Colonic mucosa (tissue), 4 donors: ENCODE measurements at regions not wholly inside any gene's neighbourhood (a gene's known extent, or its start where the extent isn't known, plus 50 kb on each side); places are given as distances from the start of the nearest gene placed in this dataset.
"Not testable (repeated sequence)": the region's sequence is repeated elsewhere in the genome, so short reads cannot be mapped to it uniquely, and the experiment has no call there.

ENCODE experiments used
- DNase-seq: peaks from one replicate; pipeline ENCODE4 v3.0.0-alpha.2; 2020
- H3K27ac ChIP-seq: fragments of 200-600 bp; one replicate; pipeline ENCODE4 v1.8.0; 2021
- H3K27me3 ChIP-seq: fragments of 200-600 bp; one replicate; pipeline ENCODE4 v1.8.0; 2021
- H3K36me3 ChIP-seq: fragments of 200-600 bp; one replicate; pipeline ENCODE4 v1.8.0; 2021
- H3K4me1 ChIP-seq: fragments of 200-600 bp; one replicate; pipeline ENCODE4 v1.8.0; 2021; ENCODE audit warnings: mild to moderate bottlenecking
- H3K4me3 ChIP-seq: fragments of 200-600 bp; one replicate; pipeline ENCODE4 v1.8.0; 2021
- H3K9ac ChIP-seq, 2 donors: one replicate each; pipeline ENCODE4 v1.7.0; 2013; ENCODE audit warnings: control low read depth in 2 of 2, low read depth in 2 of 2, low read length in 2 of 2
- H3K9me3 ChIP-seq: fragments of 200-600 bp; one replicate; pipeline ENCODE4 v1.8.0; 2021
- intact Hi-C: fragments of 100-400 bp; cut with DNase I; formaldehyde crosslinking; loops from one replicate; pipeline ENCODE4 v1.14.1; 2022
- TF ChIP-seq, protein P1 (sequence below): fragments of 200-600 bp; IDR thresholded peaks from one replicate; pipeline ENCODE4 v1.8.0; 2022; ENCODE audit warnings: antibody characterized with exemption, mild to moderate bottlenecking
- donor health status: healthy.
- donor health status: DM: no; HTN: no; CAD: no.
- donor health status: DM: no; HTN: no; CAD: no.

DNA sequence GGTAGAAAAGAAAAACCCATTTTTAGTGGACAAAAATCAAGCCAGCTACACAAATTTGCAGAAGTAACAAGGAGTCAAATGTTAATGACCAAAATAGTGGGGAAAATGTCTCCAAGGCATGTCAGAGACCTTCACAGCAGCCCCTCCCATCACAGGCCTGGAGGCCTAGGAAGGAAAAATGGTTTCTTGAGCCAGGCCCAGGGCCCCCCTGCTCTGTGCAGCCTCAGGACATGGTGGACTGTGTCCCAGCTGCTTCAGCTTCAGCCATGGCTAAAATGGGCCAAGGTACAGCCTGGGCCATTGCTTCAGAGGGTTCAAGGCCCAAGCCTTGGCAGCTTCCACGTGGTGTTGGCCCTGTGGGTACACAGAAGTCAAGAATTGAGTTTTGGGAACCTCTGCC lies 82.5 kb upstream of the CLVS2 start:
- intact Hi-C loops = no loop called here
- H3K9ac ChIP-seq = no peak overlapping the region
- H3K27ac ChIP-seq = no peak overlapping the region
- DNase-seq = no peak
- no peaks in the 10 kb centered on the region for H3K36me3 ChIP-seq
- no peak overlapping the region for H3K4me3 ChIP-seq
- no peaks in the 10 kb centered on the region for H3K27me3 ChIP-seq
- no peaks in the 10 kb centered on the region for H3K9me3 ChIP-seq
- H3K4me1 ChIP-seq = no peaks in the 10 kb centered on the region
- TF ChIP-seq, protein P1, sequence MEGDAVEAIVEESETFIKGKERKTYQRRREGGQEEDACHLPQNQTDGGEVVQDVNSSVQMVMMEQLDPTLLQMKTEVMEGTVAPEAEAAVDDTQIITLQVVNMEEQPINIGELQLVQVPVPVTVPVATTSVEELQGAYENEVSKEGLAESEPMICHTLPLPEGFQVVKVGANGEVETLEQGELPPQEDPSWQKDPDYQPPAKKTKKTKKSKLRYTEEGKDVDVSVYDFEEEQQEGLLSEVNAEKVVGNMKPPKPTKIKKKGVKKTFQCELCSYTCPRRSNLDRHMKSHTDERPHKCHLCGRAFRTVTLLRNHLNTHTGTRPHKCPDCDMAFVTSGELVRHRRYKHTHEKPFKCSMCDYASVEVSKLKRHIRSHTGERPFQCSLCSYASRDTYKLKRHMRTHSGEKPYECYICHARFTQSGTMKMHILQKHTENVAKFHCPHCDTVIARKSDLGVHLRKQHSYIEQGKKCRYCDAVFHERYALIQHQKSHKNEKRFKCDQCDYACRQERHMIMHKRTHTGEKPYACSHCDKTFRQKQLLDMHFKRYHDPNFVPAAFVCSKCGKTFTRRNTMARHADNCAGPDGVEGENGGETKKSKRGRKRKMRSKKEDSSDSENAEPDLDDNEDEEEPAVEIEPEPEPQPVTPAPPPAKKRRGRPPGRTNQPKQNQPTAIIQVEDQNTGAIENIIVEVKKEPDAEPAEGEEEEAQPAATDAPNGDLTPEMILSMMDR = no peak

DNA sequence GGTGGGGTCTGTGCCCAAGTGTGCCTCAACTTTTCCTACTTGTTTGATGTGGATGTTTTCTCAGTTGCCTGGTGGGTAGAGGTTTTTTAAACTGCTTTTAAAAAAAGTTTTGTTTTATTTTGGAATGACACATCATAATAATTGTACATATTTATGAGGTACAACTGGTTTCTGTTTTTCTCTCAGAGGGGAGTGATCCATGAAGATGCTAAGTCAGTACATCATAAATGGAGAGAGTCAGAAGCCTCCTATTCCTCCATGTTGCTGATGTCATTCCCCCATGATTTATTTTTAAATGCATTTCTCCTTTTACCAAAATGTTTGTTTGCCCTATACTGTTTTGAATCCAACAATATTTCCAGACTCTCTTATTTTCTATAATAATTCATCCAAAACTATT lies 77.3 kb upstream of the CLVS2 start:
- DNase-seq = no peak
- no peaks in the 10 kb centered on the region for H3K36me3 ChIP-seq
- intact Hi-C loops = no loop called here
- H3K27me3 ChIP-seq = no peaks in the 10 kb centered on the region
- H3K9me3 ChIP-seq = no peaks in the 10 kb centered on the region
- H3K4me3 ChIP-seq = no peak overlapping the region
- TF ChIP-seq, protein P1 = no peak
- no peaks in the 10 kb centered on the region for H3K4me1 ChIP-seq
- H3K27ac ChIP-seq = no peak overlapping the region
- no peak overlapping the region for H3K9ac ChIP-seq

DNA sequence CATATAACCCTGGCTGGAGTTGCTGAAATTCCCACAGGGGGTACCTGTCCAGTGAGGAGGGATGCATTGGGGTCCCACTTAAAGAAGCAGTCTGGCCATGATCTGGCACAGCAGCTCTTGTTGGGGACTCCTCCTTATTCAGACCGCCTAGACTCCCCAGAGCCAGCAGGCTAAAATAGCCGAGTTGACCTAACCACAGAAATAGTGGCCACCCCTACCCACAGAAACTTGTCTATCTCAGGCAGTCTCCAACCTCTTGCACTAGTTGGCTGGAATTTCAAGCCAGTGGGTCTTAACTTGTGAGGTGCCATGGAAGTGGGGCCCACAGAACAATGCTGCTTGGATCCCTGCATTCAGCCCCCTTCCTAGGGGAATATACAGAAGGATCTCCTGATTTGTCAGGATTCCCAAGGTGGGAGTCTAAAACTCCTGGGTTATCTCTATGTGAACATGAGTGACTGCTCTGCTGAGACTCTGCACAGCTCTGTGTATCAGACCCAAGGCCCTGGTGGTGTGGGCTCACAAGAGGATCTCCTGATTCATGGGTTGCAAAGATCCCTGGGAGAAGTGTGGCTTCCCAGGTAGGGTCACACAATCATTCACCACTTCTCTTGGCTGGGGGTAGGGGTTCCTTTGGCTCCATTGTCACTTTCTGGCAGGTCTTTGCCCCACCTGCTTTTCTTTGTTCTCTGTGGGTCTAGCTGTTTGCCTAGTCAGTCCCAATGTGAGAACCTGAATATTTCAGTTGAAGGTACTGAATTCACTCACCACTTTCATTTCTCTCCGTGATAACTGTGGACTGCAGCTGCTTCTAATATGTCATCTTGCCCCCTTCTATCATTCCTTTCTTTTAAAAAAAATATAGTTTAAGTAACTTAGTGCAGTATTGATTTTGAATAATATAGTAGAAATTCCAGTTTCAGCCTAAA lies 65.5 kb upstream of the CLVS2 start:
- Histone ChIP-seq H3K4me1 (no peaks in the 10 kb centered on the region), H3K27me3 (no peaks in the 10 kb centered on the region), H3K9ac (no peak overlapping the region), H3K36me3 (no peaks in the 10 kb centered on the region), H3K27ac (no peak overlapping the region), H3K9me3 (no peaks in the 10 kb centered on the region), H3K4me3 (no peak overlapping the region)
- TF ChIP-seq, protein P1 = no peak
- DNase-seq = no peak
- intact Hi-C loops = no loop called here

DNA sequence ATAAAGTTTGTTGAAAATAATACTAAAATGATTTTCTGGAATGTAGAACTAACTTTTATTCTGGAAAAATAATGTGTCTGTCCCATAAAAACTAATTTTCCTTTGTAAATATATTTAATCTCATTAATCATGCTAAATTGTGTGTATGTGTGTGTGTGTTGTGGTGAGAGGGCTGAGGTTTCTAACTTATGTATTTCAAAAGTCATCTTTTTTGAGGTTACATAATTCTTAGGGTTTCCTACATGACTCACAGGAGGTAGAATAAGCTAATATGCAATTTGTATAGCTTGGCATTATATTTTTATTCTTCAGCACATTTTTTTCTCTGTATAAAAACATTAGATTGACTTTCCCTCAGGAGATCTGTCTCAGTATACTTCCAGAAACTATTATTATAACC lies 64.1 kb upstream of the CLVS2 start:
- H3K4me3 ChIP-seq = no peak overlapping the region
- intact Hi-C loops = no loop called here
- no peak overlapping the region for H3K27ac ChIP-seq
- no peaks in the 10 kb centered on the region for H3K4me1 ChIP-seq
- H3K9me3 ChIP-seq = no peaks in the 10 kb centered on the region
- no peaks in the 10 kb centered on the region for H3K36me3 ChIP-seq
- no peak for DNase-seq
- TF ChIP-seq, protein P1 = no peak
- no peaks in the 10 kb centered on the region for H3K27me3 ChIP-seq
- H3K9ac ChIP-seq = no peak overlapping the region

DNA sequence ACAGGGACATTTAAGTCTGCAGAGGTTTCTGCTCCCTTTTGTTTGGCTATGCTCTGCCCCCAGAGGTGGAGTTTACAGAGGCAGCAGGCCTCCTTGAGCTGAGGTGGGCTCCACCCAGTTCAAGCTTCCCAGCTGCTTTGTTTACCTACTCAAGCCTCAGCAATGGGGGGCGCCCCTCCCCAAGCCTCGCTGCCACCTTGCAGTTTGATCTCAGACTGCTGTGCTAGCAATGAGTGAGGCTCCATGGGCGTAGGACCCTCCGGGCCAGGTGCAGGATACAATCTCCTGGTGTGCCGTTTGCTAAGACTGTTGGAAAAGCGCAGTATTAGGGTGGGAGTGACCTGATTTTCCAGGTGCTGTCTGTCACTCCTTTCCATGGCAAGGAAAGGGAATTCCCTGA lies 51.1 kb upstream of the CLVS2 start:
- DNase-seq, H3K4me3 ChIP-seq, H3K27me3 ChIP-seq, H3K36me3 ChIP-seq, H3K9me3 ChIP-seq, intact Hi-C loops, H3K27ac ChIP-seq, H3K4me1 ChIP-seq, H3K9ac ChIP-seq: not testable (repeated sequence)
